GM21367 (cell line): ENCODE measurements at regions not wholly inside any gene's neighbourhood (a gene's known extent, or its start where the extent isn't known, plus 50 kb on each side); places are given as distances from the start of the nearest gene placed in this dataset.

Source experiments
- ATAC-seq: cut with Tn5 transposase; IDR thresholded peaks from one replicate; pipeline ENCODE4 v1.9.1; 2021; ENCODE audit not compliant: unreplicated experiment

- ATAC-seq, result no peak
Measured at GRCh38 chr4:81963763-81964020, 410.1 kb downstream of the HNRNPD start.

GRCh38 chr4:81963015-81963762, 410.6 kb downstream of the HNRNPD start:
- ATAC-seq, result no peak

GRCh38 chr4:81960961-81961360, 412.8 kb downstream of the HNRNPD start:
- no peak for ATAC-seq

GRCh38 chr4:81954271-81954670, 419.5 kb downstream of the HNRNPD start:
- ATAC-seq, result no peak

- ATAC-seq, result no peak
Measured at GRCh38 chr4:81951891-81952455, 421.8 kb downstream of the HNRNPD start.

- no peak for ATAC-seq
Measured at GRCh38 chr4:81946996-81947395, 426.8 kb downstream of the HNRNPD start.

- ATAC-seq, result no peak
Measured at GRCh38 chr4:81930506-81931238, 443.1 kb downstream of the HNRNPD start.

GRCh38 chr4:81923140-81923539, 450.7 kb downstream of the HNRNPD start:
- no peak for ATAC-seq

GRCh38 chr4:81922313-81922712, 450.6 kb upstream of the RASGEF1B start:
- no peak for ATAC-seq

GRCh38 chr4:81921751-81922159, 450.0 kb upstream of the RASGEF1B start:
- ATAC-seq, result no peak

GRCh38 chr4:81919810-81920209, 448.1 kb upstream of the RASGEF1B start:
- no peak for ATAC-seq

- ATAC-seq, result peak; percentile 90
Measured at GRCh38 chr4:81919223-81919622, 447.5 kb upstream of the RASGEF1B start.

GRCh38 chr4:81915430-81915829, 443.7 kb upstream of the RASGEF1B start:
- ATAC-seq, result no peak

- ATAC-seq, result no peak
Measured at GRCh38 chr4:81914623-81915022, 442.9 kb upstream of the RASGEF1B start.

- ATAC-seq, result peak; percentile 89
Measured at GRCh38 chr4:81913427-81913879, 441.7 kb upstream of the RASGEF1B start.

- ATAC-seq, result no peak
Measured at GRCh38 chr4:81912376-81913030, 440.8 kb upstream of the RASGEF1B start.

GRCh38 chr4:81906905-81907304, 435.2 kb upstream of the RASGEF1B start:
- ATAC-seq, result no peak

GRCh38 chr4:81905971-81906370, 434.3 kb upstream of the RASGEF1B start:
- peak; percentile 96 for ATAC-seq

GRCh38 chr4:81904121-81904520, 432.4 kb upstream of the RASGEF1B start:
- no peak for ATAC-seq

GRCh38 chr4:81903212-81903611, 431.5 kb upstream of the RASGEF1B start:
- ATAC-seq, result no peak

GRCh38 chr4:81898862-81899504, 427.3 kb upstream of the RASGEF1B start:
- no peak for ATAC-seq
